Right cardiac atrium (tissue), 5 donors: ENCODE measurements at regions not wholly inside any gene's neighbourhood (a gene's known extent, or its start where the extent isn't known, plus 50 kb on each side); places are given as distances from the start of the nearest gene placed in this dataset.

Experiments used
- ATAC-seq, 2 donors: fragments of 200-7000 bp; cut with Tn5 transposase; one replicate each; pipeline versions ENCODE4 v1.8.0 to v1.9.1; 2020; ENCODE audit warnings: moderate library complexity in 2 of 2, mild to moderate bottlenecking in 1 of 2
- DNase-seq, 3 donors: peaks; one replicate each; pipeline ENCODE4 v3.0.0-alpha.2; 2020
- H3K27ac ChIP-seq: one replicate; pipeline ENCODE4 v1.5.1; 2013; ENCODE audit warnings: mild to moderate bottlenecking, low read length, control low read depth, moderate library complexity
- H3K27me3 ChIP-seq: one replicate; pipeline ENCODE4 v1.6.1; 2013; ENCODE audit not compliant: control insufficient read depth, insufficient read depth
- H3K4me1 ChIP-seq: one replicate; pipeline ENCODE4 v1.6.1; 2013; ENCODE audit warnings: low read length; ENCODE audit not compliant: control insufficient read depth, insufficient read depth
- H3K4me3 ChIP-seq: one replicate; pipeline ENCODE4 v1.5.1; 2013; ENCODE audit warnings: low read length, control low read depth
- H3K9me3 ChIP-seq: one replicate; pipeline ENCODE4 v1.6.1; 2013; ENCODE audit warnings: low read length; ENCODE audit not compliant: control insufficient read depth
- WGBS: extraction: QIAGEN DNeasy Blood & Tissue Kit; methylation state at CpG from one replicate; pipeline ENCODE4 v1.1.7; 2013; 5-methylcytosine and 5-hydroxymethylcytosine counted together
- intact Hi-C, 4 donors: fragments of 100-400 bp; cut with DNase I; formaldehyde crosslinking; loops; one replicate each; pipeline versions ENCODE4 v1.11.0 to v1.14.0; 2022 to 2023
- donor health status: healthy with polysubstance abuse.
- donor health status: DM: no; HTN: yes; CAD: no.
- donor health status: DM: no; HTN: no; CAD: no.
- donor health status: DM: no; HTN: yes; CAD: no; lungs with severe emphysema.
- donor health status: DM: yes; HTN: yes; CAD: no.

GRCh38 chr14:54147758-54148157 lies 191.1 kb upstream of the BMP4 start:
- intact Hi-C loops = no loop called here
- H3K27me3 ChIP-seq = no peaks in the 10 kb centered on the region
- no peak overlapping the region for H3K27ac ChIP-seq
- 87% methylated on average over 3 of the region's 3 CpGs for WGBS
- ATAC-seq = no peak
- H3K9me3 ChIP-seq = no peaks in the 10 kb centered on the region
- no peaks in the 10 kb centered on the region for H3K4me1 ChIP-seq
- no peak overlapping the region for H3K4me3 ChIP-seq
- DNase-seq = no peak

GRCh38 chr14:54148251-54148650 lies 191.6 kb upstream of the BMP4 start:
- Histone ChIP-seq H3K27me3 (no peaks in the 10 kb centered on the region), H3K9me3 (no peaks in the 10 kb centered on the region), H3K27ac (no peak overlapping the region), H3K4me1 (no peaks in the 10 kb centered on the region), H3K4me3 (no peak overlapping the region)
- intact Hi-C loops = no loop called here
- ATAC-seq = no peak
- 84% methylated on average over 3 of the region's 3 CpGs for WGBS
- no peak for DNase-seq

GRCh38 chr14:54152351-54152750 lies 195.7 kb upstream of the BMP4 start:
- H3K9me3 ChIP-seq = no peaks in the 10 kb centered on the region
- DNase-seq (no peak), ATAC-seq (no peak)
- no peaks in the 10 kb centered on the region for H3K4me1 ChIP-seq
- WGBS = 99% methylated on average over 8 of the region's 8 CpGs
- no peaks in the 10 kb centered on the region for H3K27me3 ChIP-seq
- no peak overlapping the region for H3K4me3 ChIP-seq
- intact Hi-C loops = no loop called here
- H3K27ac ChIP-seq = no peak overlapping the region

- no peak overlapping the region for H3K27ac ChIP-seq
- no peaks in the 10 kb centered on the region for H3K9me3 ChIP-seq
- no peak for ATAC-seq
- 83% methylated on average over 8 of the region's 8 CpGs for WGBS
- intact Hi-C loops = no loop called here
- peaks cover 2% of the 10 kb centered on the region for H3K4me1 ChIP-seq
- DNase-seq = no peak
- H3K27me3 ChIP-seq = no peaks in the 10 kb centered on the region
- H3K4me3 ChIP-seq = no peak overlapping the region
Measured at GRCh38 chr14:54166049-54166950, 209.7 kb upstream of the BMP4 start.

GRCh38 chr14:54168489-54168888 lies 211.9 kb upstream of the BMP4 start:
- Histone ChIP-seq H3K27me3 (no peaks in the 10 kb centered on the region), H3K9me3 (no peaks in the 10 kb centered on the region), H3K4me3 (no peak overlapping the region), H3K4me1 (peaks cover 2% of the 10 kb centered on the region), H3K27ac (no peak overlapping the region)
- ATAC-seq (no peak), DNase-seq (no peak)
- intact Hi-C loops = no loop called here
- WGBS = 96% methylated on average over 4 of the region's 4 CpGs

- Histone ChIP-seq H3K4me1 (peaks cover 2% of the 10 kb centered on the region), H3K4me3 (no peak overlapping the region), H3K9me3 (no peaks in the 10 kb centered on the region), H3K27me3 (no peaks in the 10 kb centered on the region), H3K27ac (peak overlapping the region; percentile 13)
- no peak for DNase-seq
- WGBS = 57% methylated on average over 4 of the region's 4 CpGs
- ATAC-seq = no peak
- intact Hi-C loops = no loop called here
Measured at GRCh38 chr14:54169254-54169924, 212.8 kb upstream of the BMP4 start.

GRCh38 chr14:54170301-54170700 lies 213.7 kb upstream of the BMP4 start:
- H3K4me3 ChIP-seq = no peak overlapping the region
- H3K4me1 ChIP-seq = peaks cover 2% of the 10 kb centered on the region
- no peaks in the 10 kb centered on the region for H3K9me3 ChIP-seq
- ATAC-seq (no peak), DNase-seq (no peak)
- intact Hi-C loops = loop anchor here in 3 of 4 donors (5.0 to 10.0 kb wide), 3 partner anchors 157 to 636 kb away; partner anchors contain the start of gene BMP4 (in 2 of the 3)
- H3K27ac ChIP-seq = no peak overlapping the region
- no peaks in the 10 kb centered on the region for H3K27me3 ChIP-seq

GRCh38 chr14:54172114-54172513 lies 215.5 kb upstream of the BMP4 start:
- intact Hi-C loops = loop anchor here in 3 of 4 donors (5.0 to 10.0 kb wide), 3 partner anchors 155 to 637 kb away; partner anchors contain the start of gene BMP4 (in 2 of the 3)
- H3K27me3 ChIP-seq = no peaks in the 10 kb centered on the region
- WGBS = 58% methylated on average over 3 of the region's 3 CpGs
- H3K4me1 ChIP-seq = no peaks in the 10 kb centered on the region
- no peak overlapping the region for H3K27ac ChIP-seq
- DNase-seq = no peak
- no peak for ATAC-seq
- no peaks in the 10 kb centered on the region for H3K9me3 ChIP-seq
- no peak overlapping the region for H3K4me3 ChIP-seq

- H3K27me3 ChIP-seq = no peaks in the 10 kb centered on the region
- ATAC-seq = no peak
- H3K27ac ChIP-seq = no peak overlapping the region
- no peak for DNase-seq
- no peaks in the 10 kb centered on the region for H3K9me3 ChIP-seq
- H3K4me1 ChIP-seq = no peaks in the 10 kb centered on the region
- H3K4me3 ChIP-seq = no peak overlapping the region
- intact Hi-C loops = loop anchor here in 3 of 4 donors (5.0 to 10.0 kb wide), 3 partner anchors 155 to 638 kb away; partner anchors contain the start of gene BMP4 (in 2 of the 3)
- 56% methylated on average over 3 of the region's 3 CpGs for WGBS
Measured at GRCh38 chr14:54172562-54172961, 215.9 kb upstream of the BMP4 start.

GRCh38 chr14:54173802-54174201 lies 217.2 kb upstream of the BMP4 start:
- WGBS = 23% methylated on average over 2 of the region's 2 CpGs
- no peak for DNase-seq
- intact Hi-C loops = loop anchor here in 3 of 4 donors (2.0 to 10.0 kb wide), 4 partner anchors 153 to 639 kb away; partner anchors contain the start of gene BMP4 (in 2 of the 3)

GRCh38 chr14:54174457-54174856 lies 217.8 kb upstream of the BMP4 start:
- Histone ChIP-seq H3K27me3 (no peaks in the 10 kb centered on the region), H3K4me1 (no peaks in the 10 kb centered on the region), H3K4me3 (no peak overlapping the region), H3K27ac (no peak overlapping the region), H3K9me3 (no peaks in the 10 kb centered on the region)
- intact Hi-C loops = loop anchor here in 3 of 4 donors (2.0 to 10.0 kb wide), 4 partner anchors 153 to 640 kb away; partner anchors contain the start of gene BMP4 (in 2 of the 3)
- DNase-seq (no peak), ATAC-seq (peak in 1 of 2 donors; percentile 28)
- WGBS = 51% methylated on average over 1 of the region's 1 CpG

More at GRCh38 chr14:54173802-54174201, 217.2 kb upstream of the BMP4 start:
- H3K4me1 ChIP-seq = no peaks in the 10 kb centered on the region
- H3K4me3 ChIP-seq = no peak overlapping the region
- peak; percentile 45 to 54 for ATAC-seq
- no peak overlapping the region for H3K27ac ChIP-seq
- H3K27me3 ChIP-seq = no peaks in the 10 kb centered on the region
- H3K9me3 ChIP-seq = no peaks in the 10 kb centered on the region
